8988T (cell line): ENCODE measurements at regions not wholly inside any gene's neighbourhood (a gene's known extent, or its start where the extent isn't known, plus 50 kb on each side); places are given as distances from the start of the nearest gene placed in this dataset.
"Not testable (repeated sequence)": the region's sequence is repeated elsewhere in the genome, so short reads cannot be mapped to it uniquely, and the experiment has no call there.

Experiments
- DNase-seq: peaks from one replicate; pipeline ENCODE4 v3.0.0; 2011

DNA sequence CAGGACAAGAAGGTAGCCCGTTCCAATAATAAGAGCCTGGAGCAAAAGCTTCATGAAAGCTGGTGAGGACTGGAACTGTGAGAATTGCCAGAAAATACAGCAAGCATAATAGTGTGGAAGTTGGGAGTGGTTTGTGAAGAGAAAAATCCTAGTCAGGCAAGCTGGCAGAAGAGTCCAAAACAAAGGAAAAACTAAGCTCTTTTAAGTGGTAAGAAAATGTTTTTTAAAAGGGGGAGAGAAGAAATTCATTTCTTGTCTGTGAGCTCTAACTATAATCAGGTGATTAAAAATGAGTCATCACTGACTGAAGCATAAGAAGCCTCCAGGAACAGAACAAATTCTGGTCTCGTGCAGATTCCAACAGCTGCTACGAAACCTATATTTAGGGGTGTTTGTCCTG, 102.6 kb downstream of the CAAP1 start:
- DNase-seq: no peak

DNA sequence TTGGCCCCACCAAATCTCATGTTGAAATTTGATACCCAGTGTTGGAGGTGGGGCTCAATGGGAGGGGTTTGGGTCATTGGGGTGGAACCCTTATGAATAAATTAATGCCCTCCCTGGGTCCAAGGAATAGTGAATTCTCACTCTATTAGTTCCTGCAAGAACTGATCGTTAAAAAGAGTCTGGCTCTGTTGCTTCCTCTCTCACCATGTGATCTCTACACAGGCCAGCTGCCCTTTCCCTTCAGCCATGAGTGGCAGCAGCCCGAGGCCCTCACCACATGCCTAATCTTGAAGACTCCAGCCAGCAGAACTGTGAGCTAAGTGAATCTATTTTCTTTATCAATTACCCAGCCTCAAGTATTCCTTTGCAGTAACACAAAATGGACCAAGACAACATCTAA, 106.0 kb downstream of the CAAP1 start:
- DNase-seq: no peak

DNA sequence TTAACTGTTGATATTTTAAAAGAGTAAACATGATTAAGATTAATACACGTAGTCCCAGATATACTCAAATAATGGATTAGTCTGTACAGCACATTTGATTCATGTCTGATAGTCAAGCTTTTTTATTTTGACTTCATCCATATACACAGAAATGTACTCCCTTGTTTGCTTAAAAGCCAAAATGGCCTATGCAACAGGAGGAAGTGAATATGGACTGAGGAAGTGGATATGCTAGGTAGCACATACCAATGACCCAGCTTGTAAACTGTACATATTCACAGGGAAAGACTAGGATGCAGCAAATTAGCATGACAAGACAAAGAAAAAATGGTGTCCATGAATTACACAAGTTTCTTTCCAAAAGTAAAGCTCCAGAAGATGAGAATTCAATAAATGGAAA, 109.7 kb downstream of the CAAP1 start:
- DNase-seq: no peak

DNA sequence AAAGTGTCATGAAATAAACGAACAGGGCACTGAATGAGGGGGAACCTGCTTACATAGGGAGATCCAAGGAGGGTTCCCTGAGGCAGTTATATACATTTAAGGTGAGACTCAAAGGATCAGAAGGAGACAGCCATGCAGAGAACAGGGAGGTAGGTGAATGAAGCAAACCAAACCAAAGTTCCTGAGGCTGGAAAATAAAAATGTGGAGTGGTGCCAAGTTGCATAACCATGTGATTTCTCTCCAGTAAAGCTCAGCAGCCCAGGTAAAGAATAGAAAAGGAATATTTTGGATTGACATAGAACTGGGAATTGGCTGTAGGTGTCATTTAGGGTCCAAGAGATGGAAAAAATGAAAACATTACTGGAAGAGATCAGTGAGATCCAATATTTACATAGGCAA, 110.7 kb downstream of the CAAP1 start:
- DNase-seq: no peak

DNA sequence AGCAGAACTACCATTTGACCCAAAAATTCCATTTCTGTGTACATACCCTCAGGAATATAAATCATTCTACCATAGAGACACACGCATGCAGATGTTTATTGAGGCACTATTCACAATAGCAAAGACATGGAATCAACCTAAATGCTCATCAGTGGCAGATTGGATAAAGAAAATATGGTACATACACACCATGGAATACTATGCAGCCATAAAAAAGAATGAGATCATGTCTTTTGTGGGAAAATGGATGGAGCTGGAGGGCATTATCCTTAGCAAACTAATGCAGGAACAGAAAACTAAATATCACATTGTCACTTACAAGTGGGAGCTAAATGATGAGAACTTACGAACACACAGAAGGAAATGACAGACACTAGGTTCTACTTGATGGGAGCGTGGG, 112.3 kb downstream of the CAAP1 start:
- not testable (repeated sequence) for DNase-seq

DNA sequence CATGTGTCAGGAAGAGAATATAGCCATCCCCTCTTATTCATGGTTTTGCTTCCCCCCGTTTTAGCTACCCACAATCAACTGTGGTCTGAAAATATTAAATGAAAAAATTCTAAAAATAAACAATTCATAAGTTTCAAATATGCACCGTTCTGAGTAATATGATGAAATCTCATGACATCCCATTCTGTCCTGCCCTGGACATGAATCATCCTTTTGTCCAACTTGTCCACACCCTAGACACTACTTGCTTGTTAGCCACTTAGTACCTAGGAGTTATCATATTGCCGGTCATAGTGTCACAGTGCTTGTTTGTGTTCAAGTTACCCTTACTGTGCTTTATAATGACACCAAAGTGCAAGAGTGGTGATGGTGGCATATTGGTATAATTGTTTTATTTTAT, 113.5 kb downstream of the CAAP1 start:
- no peak for DNase-seq

DNA sequence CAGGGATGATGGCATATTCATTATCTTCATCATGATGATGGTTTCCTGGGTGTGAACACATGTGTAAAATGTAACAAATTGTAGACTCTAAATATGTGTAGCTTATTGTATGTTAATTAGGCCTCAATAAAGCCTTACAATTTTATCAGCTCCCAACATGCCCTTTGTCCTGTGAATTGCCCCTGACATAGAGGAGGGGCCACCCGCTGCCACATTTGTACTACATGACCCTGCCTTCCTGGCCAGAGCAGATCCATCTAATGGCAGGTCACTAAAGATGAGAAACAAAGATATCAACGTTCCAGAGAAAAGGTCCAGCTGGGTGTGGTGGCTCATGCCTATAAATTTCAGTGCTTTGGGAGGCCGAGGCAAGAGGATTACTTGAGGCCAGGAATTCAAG, 117.2 kb downstream of the CAAP1 start:
- DNase-seq: no peak

DNA sequence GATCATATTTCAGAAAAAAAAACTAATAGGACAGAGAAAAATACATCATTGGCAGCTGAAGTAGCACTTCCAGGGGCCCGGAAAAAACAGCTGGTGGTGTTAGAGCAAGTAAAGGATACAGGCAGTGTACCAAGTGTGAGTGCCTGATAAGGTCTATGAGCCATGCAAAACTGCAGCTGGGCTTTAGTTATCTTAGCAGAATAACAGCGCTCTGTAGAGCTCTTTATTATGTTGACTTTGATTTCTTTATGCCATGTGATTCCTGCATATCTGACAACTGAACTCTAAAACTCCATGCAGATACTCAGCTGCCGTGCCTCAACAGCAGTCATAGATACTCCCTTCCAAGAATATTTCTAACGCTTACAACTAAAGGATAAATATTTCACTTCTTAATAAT, 119.5 kb downstream of the CAAP1 start:
- DNase-seq: no peak

DNA sequence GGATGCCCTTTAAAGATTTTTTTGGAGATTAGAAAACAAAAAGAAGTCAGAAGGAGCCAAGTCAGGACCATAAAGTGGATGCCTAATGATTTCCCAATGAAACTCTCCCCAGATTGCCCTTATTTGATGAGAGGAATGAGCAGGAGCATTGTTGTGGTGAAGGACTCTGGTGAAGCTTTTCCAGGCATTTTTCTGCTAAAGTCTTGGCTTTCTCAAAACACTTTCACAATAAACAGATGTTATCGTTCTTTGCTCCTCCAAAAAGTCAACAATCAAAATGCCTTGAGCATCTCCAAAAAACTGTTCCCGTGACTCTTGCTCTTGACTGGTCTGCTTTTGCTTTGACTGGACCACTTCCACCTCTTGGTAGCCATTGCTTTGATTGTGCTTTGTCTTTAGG, 121.8 kb downstream of the CAAP1 start:
- DNase-seq: no peak

DNA sequence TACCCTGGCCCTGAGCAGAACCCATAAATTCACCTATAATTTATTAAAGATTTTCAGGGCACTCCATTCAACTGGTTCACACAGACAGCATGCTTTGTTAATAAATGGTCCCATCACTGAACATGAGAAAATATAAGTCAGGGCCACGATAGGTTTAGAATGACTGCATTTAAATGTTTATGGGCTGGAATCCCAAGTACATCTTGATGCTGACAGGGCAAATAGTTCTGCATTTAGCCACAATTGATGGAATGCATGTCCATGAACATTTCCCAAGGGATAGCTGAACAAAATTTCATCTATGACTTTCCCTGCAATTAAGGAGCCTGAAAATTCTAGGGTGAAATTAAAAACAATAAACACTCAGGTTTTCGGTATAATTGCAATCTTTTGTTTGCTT, 124.5 kb downstream of the CAAP1 start:
- no peak for DNase-seq

DNA sequence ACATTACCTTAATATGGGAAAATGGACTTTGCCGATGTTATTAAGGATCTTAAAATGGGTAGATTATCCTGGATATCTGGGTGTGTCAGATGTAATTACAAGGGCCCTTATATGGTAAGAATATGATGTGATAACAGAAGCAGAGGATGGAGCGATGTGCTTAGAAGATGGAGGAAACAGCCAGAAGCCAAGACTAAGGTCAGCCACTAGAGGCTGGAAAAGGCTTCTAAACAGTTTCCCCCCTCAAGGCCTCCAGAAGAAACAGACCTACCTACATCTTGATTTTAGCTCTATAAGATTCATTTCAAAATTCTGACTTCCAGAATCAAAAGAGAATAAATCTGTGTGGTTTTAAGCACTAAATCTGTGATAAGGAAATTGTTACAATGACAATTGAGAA, 131.9 kb downstream of the CAAP1 start:
- no peak for DNase-seq

DNA sequence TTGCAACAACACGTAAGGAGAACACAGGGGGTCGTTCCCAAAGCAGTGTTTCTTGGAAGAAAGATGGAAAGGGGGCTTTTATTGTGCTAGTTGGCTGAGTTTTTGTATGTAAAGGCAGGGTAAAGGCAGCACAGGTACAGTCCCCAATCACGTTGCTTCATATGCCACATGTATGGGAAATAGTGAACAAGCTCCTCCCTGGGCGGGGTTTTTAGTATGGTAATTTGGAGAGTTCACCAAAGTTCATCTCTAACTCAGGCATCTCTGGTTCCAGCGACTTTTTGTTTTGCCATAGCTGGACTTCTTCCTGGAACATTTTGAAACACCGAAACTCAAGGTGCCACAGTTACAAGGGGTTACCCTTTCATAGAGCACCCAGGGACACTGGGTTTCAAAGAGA, 133.9 kb downstream of the CAAP1 start:
- no peak for DNase-seq

DNA sequence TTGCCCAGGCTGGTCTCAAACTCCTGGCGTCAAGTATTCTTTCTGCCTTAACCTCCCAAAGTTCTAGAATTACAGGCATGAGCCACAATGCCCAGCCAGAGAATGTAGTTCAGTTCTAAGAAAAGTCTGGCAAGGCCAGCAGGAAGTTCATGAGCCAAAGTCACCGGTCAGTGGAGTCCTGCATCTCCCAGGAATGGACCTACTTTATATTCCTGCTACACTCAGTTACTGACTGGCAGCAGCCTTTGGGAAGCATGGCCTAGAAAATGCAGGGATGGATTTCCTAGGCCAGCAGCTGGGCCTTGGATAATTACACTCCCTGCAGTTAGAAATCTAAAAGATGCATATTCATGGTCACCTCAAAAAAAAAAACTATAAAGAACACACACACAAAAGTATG, 135.7 kb downstream of the CAAP1 start:
- DNase-seq: no peak

DNA sequence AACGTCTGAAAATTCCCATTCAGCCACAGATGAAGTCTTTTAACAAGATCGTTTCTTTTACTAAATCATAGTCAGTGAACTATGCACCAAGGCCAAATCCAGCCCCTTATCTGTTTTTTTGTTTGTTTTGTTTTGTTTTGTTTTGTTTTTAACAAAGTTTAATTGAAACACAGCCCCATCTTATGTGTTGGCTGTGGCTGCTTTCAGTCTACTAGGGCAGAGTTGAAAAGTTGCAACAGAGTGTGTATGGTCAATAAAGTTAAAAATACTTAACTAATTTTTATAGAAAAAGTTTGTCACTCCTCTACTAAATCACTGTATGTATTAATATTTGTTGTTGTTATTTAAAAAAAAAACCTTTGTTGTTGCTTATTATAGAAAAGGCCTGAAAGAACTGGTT, 137.1 kb downstream of the CAAP1 start:
- DNase-seq: no peak

DNA sequence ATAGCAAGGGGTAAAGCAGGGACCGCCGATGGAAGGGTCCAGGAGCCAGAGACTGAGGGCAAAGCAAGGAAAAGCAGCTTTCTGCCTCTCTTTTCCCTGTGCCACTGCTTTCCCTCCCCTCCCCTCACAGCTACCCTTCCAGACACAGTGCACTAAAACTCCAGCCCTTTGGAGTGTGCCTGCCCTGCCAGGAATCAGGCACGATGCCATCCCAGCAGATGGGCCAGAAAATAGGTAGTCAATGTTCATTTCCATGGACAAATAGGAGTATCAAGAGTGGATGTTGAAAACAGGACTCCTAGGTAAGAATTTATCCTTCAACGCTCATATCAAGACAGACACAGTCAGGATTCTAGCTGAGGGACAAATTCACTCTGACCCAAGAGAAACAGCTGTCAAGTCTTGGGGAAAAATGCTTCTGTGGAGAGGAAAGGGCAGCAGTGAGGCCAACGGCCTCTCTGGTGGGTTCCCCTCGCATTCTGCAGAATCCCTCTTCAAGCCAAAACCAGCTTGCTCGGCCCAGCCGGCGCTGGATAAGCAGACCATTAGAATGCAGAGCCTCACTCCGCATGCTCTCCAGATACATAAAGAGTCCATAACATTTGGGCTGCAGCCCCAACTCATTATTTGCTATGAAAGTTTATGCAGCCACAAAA, 138.0 kb downstream of the CAAP1 start:
- no peak for DNase-seq

DNA sequence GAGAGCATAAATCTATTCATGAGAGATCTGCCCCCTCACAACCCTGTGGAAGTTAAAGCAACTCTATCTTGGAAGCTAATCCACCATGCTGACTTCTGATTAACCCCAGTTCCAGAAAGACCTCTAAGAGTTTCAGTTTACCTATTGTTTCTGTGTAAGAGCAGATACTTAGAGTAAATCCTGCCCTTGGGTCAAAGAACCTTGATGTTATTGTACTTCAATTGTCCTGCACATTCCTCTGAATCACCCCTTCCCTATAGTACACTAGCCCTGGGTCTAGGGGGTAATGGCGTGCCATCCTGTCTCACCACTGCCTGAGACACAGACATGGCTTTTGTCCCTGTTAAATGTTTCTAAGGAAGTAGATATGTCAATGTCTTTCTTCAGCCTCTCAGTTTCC, 138.6 kb downstream of the CAAP1 start:
- no peak for DNase-seq

DNA sequence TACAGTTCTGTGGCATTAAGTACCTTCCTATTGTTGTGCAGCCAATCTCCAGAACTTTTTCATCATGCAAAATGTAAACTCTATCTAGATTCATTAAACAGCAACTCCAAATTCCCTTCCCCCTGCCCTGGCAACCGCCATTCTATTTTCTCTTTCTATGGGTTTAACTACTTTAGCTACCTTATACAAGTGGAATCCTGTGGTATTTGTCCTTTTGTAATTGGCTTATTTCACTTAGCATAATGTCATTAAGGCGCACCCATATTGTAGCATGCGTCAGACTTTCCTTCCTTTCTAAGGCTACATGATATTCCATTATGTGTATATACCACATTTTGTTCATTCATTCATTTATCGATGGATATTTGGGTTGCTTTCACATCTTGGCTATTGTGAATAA, 142.4 kb downstream of the CAAP1 start:
- DNase-seq: no peak

DNA sequence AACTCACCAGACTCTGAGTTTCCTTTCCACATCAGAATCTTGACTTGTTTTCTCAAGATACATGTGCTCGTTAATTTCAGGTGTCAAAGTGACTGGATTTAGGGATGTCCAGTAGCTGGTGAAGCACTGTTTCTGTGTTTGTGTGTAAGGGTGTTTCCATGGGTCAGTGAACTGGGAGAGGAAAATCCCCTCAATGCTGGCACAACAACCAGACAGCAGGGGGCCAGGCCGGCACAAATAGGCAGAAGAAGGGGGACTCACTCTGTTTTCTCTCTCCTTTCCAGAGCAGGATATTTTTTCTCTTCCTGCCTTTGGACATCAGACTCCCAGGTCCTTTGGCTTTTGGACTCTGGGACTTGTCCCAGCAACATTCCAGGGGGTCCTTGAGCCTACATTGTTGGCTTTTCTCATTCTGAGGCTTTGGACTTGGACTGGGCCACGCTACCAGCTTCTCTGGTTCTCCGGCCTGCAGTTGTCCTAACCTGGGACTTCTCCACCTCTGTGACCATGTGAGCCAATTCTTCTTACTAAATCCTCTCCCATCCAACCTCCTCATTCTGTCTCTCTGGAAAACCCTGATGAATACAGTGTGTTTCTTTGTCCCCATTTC, 144.0 kb downstream of the CAAP1 start:
- DNase-seq: no peak

DNA sequence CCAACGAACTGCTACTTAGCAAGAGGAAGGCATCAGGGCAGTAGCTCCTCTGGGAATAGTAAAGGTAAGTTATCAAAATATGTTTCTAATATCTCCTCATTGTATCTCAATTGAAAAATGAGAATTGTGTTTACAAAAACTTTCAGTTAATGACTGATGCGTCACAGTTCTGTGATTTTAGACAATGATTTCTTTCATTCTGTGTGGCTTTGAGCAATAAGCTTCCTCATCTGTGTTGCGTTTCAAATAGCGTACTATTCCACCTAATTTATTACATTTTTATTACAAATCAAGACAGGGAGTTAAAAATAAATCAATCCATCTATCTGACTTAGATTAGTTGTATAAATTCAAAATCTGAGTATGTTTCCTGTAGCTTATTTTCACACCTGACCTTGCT, 145.0 kb downstream of the CAAP1 start:
- no peak for DNase-seq

DNA sequence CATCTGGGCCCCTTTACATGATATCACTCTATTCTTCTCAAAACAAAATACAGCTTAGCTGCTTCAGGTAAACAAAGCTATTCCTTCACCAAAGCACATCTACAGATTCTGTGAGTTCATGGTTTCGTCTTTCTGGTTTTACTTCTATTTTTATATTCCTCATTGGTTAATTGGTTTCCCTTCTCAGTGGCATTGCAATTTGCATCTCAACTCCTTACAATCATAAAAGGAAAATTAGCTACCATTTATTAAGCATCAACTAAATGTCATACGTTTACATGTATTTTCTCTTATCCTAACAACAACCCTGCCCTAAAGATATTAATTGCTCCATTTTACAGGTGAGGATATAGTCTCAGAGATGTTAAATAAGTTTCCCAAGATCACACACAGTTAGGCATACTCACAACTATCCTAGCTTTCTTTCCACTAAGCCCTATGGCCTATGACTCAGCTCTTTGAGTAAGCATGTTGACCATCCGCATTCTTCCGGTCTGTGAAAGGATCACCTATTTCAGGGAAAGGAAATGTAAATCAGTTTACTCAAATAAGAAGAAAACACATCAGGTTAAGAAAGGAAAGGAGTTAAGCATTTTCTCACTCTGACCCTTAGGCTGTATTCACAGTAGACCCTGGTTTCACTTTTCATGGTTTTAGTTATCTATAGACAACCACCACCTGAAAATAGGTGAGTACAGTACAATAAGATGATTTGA, 146.1 kb downstream of the CAAP1 start:
- DNase-seq: no peak

DNA sequence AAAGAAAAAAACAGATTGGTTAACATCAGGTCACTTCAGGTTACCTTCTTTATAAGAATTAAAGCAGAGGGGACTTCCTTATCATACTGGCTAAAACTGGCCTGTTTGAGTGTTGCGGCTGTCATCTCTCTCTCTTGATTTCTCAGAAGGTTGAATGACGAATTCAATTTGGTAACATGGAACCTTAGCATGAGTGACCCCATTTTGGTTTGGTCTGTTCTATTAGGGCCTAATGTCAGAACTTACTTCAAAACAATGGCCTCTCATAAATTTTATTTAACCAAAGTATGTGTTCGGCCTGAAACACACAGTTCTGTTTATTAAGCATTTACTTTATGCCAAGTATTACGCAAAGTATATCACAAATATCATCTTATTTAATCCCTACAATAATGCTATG, 147.5 kb downstream of the CAAP1 start:
- no peak for DNase-seq

DNA sequence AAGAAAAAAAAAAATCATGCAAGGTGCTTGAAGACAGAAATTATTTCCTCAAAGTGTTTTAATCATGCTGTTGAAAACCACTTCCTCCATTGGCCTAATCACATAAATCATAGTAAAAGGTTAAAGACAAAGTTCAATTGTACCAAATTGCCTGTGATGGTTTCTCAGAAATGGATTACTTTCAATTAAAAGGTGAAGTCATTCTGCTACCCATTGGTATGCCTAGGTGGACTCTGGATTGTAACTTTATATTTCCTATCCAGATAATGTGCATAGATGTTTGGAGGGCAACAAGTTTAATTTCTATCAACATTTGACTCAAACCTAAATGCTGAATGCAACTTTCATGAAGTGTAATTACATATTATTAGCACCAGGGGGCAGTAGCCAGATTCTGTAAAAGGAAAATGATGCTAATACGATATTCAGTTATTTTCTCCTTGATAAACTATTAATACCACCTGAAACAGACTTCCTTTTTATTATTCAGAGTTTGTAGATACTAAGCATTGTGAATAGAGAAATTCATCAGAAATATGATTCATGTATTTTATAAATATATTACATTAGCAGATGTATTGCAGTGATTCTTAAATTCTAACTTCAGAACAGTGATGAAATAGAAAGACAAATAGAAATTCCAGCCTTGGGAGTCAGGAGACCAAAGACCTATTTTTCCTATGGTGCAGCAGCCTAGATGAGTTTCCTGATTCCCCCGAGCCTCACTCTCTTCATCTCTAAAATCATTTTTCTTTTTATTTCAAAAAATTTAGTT, 148.2 kb downstream of the CAAP1 start:
- DNase-seq: no peak

DNA sequence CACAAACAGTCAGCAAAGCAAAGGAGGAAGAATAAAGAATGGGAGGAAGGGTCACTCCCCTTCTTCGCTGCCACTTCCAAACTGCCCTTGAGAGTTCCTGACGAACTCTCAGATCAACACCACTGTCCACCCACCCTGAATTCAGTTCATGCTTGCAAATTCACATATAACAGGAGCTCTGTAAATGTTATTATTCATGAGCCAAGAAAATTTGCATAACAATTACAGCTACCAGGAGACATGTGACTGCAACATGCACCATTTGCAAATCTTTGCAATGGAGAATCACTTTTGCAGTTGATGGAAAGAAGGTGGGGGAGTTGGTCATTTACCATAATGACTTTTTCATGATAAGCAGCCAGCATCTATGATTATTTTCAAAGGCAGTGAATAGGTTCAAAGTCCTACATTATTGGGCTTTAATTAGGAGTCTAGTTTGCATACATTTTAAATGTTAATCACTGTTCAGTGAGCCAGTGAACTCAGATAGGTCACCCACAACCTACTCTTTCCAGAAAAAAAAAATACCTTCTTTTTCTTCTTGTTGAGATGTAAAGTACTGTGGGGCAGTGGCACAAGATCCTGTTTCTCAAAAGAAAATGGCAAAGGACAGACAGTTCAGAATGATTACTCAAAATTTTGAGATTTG, 149.7 kb downstream of the CAAP1 start:
- DNase-seq: no peak
